ENCODE measurements at regions not wholly inside any gene's neighbourhood (a gene's known extent, or its start where the extent isn't known, plus 50 kb on each side); places are given as distances from the start of the nearest gene placed in this dataset.

- TF ChIP-seq POLR2AphosphoS5 (IDR thresholded peaks at IDR 0.05; ENCODE audit: low read depth, low read length): no peak
- TF ChIP-seq REST (IDR thresholded peaks at IDR 0.05; ENCODE audit: insufficient read depth in 1 of 2, low read depth in 2 of 2, low read length in 2 of 2): no peak
- no peak for TF ChIP-seq TAF1 (IDR thresholded peaks at IDR 0.05; ENCODE audit: borderline replicate concordance, insufficient read depth, low read length)
- no peak for TF ChIP-seq FOXP2 (optimal IDR thresholded peaks at IDR 0.05; ENCODE audit: borderline replicate concordance, extremely low read depth, extremely low read length, insufficient read depth)
- TF ChIP-seq SIN3A (IDR thresholded peaks at IDR 0.05; ENCODE audit: borderline replicate concordance, insufficient read depth, low read length): no peak
These were observed 86.2 kb downstream of the VEGFA start for GRCh38 chr6:43856005-43856765.

- TF ChIP-seq POLR2AphosphoS5 (IDR thresholded peaks at IDR 0.05; ENCODE audit: low read depth, low read length) (no peak), SIN3A (IDR thresholded peaks at IDR 0.05; ENCODE audit: borderline replicate concordance, insufficient read depth, low read length) (no peak), REST (IDR thresholded peaks at IDR 0.05; ENCODE audit: insufficient read depth in 1 of 2, low read depth in 2 of 2, low read length in 2 of 2) (no peak), FOXP2 (optimal IDR thresholded peaks at IDR 0.05; ENCODE audit: borderline replicate concordance, extremely low read depth, extremely low read length, insufficient read depth) (no peak), TAF1 (IDR thresholded peaks at IDR 0.05; ENCODE audit: borderline replicate concordance, insufficient read depth, low read length) (no peak)
These were observed 85.2 kb downstream of the VEGFA start for GRCh38 chr6:43855247-43855646.

- no peak for TF ChIP-seq POLR2AphosphoS5 (IDR thresholded peaks at IDR 0.05; ENCODE audit: low read depth, low read length)
- TF ChIP-seq REST (IDR thresholded peaks at IDR 0.05; ENCODE audit: insufficient read depth in 1 of 2, low read depth in 2 of 2, low read length in 2 of 2): no peak
- no peak for TF ChIP-seq SIN3A (IDR thresholded peaks at IDR 0.05; ENCODE audit: borderline replicate concordance, insufficient read depth, low read length)
- TF ChIP-seq TAF1 (IDR thresholded peaks at IDR 0.05; ENCODE audit: borderline replicate concordance, insufficient read depth, low read length): no peak
- TF ChIP-seq FOXP2 (optimal IDR thresholded peaks at IDR 0.05; ENCODE audit: borderline replicate concordance, extremely low read depth, extremely low read length, insufficient read depth): no peak
These were observed 83.1 kb downstream of the VEGFA start for GRCh38 chr6:43853066-43853650.

GRCh38 chr6:43852350-43852864 lies 82.4 kb downstream of the VEGFA start:
- TF ChIP-seq TAF1 (IDR thresholded peaks at IDR 0.05; ENCODE audit: borderline replicate concordance, insufficient read depth, low read length) (no peak), FOXP2 (optimal IDR thresholded peaks at IDR 0.05; ENCODE audit: borderline replicate concordance, extremely low read depth, extremely low read length, insufficient read depth) (no peak), POLR2AphosphoS5 (IDR thresholded peaks at IDR 0.05; ENCODE audit: low read depth, low read length) (no peak)

- no peak for TF ChIP-seq SIN3A (IDR thresholded peaks at IDR 0.05; ENCODE audit: borderline replicate concordance, insufficient read depth, low read length)
- no peak for TF ChIP-seq POLR2AphosphoS5 (IDR thresholded peaks at IDR 0.05; ENCODE audit: low read depth, low read length)
- TF ChIP-seq REST (IDR thresholded peaks at IDR 0.05; ENCODE audit: insufficient read depth in 1 of 2, low read depth in 2 of 2, low read length in 2 of 2): no peak
- TF ChIP-seq TAF1 (IDR thresholded peaks at IDR 0.05; ENCODE audit: borderline replicate concordance, insufficient read depth, low read length): no peak
- TF ChIP-seq FOXP2 (optimal IDR thresholded peaks at IDR 0.05; ENCODE audit: borderline replicate concordance, extremely low read depth, extremely low read length, insufficient read depth): no peak
These were observed 81.3 kb downstream of the VEGFA start for GRCh38 chr6:43851204-43851865.

Data from PFSK-1 (cell line).